ENCODE measurements at regions not wholly inside any gene's neighbourhood (a gene's known extent, or its start where the extent isn't known, plus 50 kb on each side); places are given as distances from the start of the nearest gene placed in this dataset.

DNA sequence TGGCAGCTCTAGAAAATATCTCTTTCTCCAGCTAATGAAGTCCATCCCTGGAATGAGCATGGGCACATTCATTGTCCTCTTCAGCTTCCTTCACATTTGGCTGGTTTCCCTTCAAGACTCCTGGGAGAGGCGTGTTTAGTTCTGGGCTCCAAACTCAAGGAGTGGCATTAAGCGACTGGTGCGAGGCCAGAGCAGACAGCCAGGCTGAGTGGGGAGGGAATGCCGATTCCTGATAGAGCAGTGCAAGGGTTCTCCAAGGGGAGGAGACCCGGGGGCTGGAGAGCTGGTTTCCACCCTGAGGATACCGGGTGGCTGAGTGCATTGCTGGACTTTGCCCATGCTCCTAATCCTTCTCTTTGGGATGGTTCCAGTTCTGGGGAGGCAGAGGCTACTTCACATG is 372.1 kb downstream of the RPS24 start:
- H3K27me3 ChIP-seq = no peaks in the 10 kb centered on the region
- no peak for DNase-seq
- H3K36me3 ChIP-seq = no peaks in the 10 kb centered on the region; the same call in 1 of the 2 replicates
- TF ChIP-seq, protein P1, sequence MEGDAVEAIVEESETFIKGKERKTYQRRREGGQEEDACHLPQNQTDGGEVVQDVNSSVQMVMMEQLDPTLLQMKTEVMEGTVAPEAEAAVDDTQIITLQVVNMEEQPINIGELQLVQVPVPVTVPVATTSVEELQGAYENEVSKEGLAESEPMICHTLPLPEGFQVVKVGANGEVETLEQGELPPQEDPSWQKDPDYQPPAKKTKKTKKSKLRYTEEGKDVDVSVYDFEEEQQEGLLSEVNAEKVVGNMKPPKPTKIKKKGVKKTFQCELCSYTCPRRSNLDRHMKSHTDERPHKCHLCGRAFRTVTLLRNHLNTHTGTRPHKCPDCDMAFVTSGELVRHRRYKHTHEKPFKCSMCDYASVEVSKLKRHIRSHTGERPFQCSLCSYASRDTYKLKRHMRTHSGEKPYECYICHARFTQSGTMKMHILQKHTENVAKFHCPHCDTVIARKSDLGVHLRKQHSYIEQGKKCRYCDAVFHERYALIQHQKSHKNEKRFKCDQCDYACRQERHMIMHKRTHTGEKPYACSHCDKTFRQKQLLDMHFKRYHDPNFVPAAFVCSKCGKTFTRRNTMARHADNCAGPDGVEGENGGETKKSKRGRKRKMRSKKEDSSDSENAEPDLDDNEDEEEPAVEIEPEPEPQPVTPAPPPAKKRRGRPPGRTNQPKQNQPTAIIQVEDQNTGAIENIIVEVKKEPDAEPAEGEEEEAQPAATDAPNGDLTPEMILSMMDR (IDR thresholded peaks at IDR 0.05; ENCODE audit: low read depth, low read length) = no peak
- no peak overlapping the region for H3K4me3 ChIP-seq (ENCODE audit: low read depth, low read length)
- H3K9me3 ChIP-seq = no peaks in the 10 kb centered on the region
- H3K4me1 ChIP-seq = peaks cover 25% of the 10 kb centered on the region

DNA sequence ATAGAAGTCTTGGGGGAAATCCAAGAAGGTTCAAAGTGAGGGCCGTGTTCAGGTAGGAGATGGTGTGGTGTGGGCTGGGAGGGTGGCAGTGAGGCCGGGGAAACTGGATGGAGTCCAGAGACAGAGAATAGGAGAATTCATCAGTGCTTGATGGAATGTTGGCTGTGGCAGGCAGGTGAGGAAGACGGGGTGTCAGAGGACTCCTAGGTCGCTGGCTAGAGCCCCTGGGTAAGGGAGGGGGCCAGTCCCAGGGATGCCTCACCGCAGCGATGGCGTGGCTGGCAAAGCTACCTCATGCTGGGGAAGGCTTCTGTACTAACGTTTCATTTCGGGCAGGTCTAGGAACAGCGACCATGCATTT is 373.0 kb downstream of the RPS24 start:
- TF ChIP-seq, protein P1 (IDR thresholded peaks at IDR 0.05; ENCODE audit: low read depth, low read length) = no peak
- Histone ChIP-seq H3K4me1 (peaks cover 25% of the 10 kb centered on the region), H3K9me3 (no peaks in the 10 kb centered on the region), H3K4me3 (ENCODE audit: low read depth, low read length) (peak overlapping the region; percentile 70), H3K36me3 (no peaks in the 10 kb centered on the region; the same call in 1 of the 2 replicates), H3K27me3 (no peaks in the 10 kb centered on the region)
- no peak for DNase-seq

DNA sequence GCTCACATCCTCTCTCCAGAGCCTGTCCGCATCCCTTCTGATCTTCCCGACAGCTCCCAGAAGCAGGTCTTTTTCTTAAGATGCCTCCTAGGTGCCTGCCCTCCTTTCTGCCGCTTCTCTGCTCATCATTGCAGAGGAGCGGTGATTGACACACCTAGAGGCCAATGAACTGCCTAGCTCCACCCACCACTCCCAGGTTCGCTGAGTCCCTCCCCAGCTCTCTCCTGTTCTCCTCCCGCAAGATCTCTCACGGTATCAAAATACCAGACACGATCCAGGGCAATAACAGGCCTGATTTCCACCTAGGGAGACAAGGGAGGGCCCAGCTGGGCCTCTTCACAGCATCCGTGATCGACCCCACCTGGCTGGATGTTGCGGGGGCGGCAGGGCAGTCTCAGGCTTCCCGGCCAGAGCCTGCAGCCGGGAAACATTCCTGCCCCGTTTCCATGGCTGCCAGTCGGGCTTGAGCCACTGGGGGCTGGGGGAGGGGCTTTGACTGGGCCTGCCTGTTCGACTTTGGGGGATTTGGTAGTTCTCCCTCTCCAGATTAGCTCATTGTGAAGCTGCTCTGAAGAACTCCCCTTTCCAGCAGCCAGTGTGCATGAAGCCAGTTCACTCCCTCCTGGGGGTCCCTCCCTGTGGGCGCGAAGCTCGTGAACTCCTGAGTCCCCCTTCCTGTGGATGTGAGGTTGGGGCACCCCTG is 373.5 kb downstream of the RPS24 start:
- Histone ChIP-seq H3K4me1 (peaks cover 25% of the 10 kb centered on the region), H3K36me3 (no peaks in the 10 kb centered on the region; the same call in 1 of the 2 replicates), H3K4me3 (ENCODE audit: low read depth, low read length) (peak overlapping the region; percentile 70), H3K27me3 (no peaks in the 10 kb centered on the region), H3K9me3 (no peaks in the 10 kb centered on the region)
- peak; percentile 87 for DNase-seq
- TF ChIP-seq, protein P1 (IDR thresholded peaks at IDR 0.05; ENCODE audit: low read depth, low read length) = no peak

DNA sequence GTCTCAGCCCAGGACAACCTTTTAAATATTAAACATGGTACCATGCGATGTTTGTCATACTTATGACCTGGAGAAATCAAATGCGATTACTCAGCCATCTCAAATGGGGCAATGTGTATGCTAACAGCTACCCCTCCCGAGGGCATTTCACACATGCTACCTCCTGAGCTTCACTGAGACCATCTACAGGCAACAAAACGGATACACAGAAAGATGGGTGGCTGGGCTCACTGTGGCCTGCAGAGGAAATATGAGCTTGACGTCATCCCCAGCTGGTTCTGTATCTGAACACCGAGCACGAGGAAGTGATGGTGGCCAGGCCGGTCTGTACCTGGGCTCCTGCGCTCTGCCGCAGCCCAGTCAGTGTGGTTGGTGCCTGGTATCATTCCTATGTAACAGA is 374.3 kb downstream of the RPS24 start:
- DNase-seq = no peak
- no peaks in the 10 kb centered on the region for H3K27me3 ChIP-seq
- H3K36me3 ChIP-seq = no peaks in the 10 kb centered on the region; the same call in 1 of the 2 replicates
- H3K4me3 ChIP-seq (ENCODE audit: low read depth, low read length) = no peak overlapping the region
- no peaks in the 10 kb centered on the region for H3K9me3 ChIP-seq
- TF ChIP-seq, protein P1 (IDR thresholded peaks at IDR 0.05; ENCODE audit: low read depth, low read length) = no peak
- peaks cover 25% of the 10 kb centered on the region for H3K4me1 ChIP-seq

DNA sequence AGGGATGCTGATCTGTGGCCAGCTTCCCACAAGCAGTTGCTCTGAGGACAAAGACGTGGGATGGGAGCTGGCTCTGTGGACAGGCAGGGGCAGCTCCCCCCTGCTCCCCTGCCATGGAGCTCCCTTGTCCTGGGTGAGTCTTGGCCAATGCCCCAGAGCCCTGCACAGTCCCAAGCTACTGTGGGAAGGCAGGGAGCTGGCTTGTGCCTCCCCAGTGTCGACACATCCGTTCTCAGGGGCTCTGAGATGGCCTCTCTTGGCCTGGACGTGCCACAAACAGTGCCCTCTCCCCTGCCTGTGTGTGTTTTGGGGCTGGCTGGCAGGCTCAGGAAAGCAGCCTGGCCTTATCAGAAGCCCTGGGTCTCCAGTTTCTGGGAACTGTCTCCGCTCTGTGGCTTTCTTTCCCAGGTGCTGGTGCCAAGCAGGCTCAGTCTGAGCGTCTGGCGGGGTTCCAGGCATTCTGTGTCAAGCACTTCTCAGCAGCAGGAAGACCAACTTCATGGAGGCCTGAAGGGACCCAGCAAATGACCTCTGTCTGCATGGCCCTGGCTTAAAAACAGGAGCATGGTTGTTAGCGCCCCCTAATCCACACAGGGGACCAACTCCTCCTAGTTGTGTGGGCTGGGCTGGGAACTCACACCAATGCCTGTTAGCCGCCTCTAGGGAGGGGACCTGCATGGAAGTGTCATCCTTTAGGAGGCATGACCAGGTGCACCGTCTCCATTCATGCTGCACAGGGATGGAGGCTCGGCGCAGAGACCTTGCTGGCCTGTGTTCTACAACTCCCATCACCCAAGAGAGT is 375.2 kb downstream of the RPS24 start:
- peaks cover 25% of the 10 kb centered on the region for H3K4me1 ChIP-seq
- H3K4me3 ChIP-seq (ENCODE audit: low read depth, low read length) = no peak overlapping the region
- TF ChIP-seq, protein P1 (IDR thresholded peaks at IDR 0.05; ENCODE audit: low read depth, low read length) = 0 out of 2 replicates have a peak, but pooled peaks have one; percentile 10
- H3K36me3 ChIP-seq = no peaks in the 10 kb centered on the region; the same call in 1 of the 2 replicates
- DNase-seq = peak; percentile 86
- no peaks in the 10 kb centered on the region for H3K9me3 ChIP-seq
- H3K27me3 ChIP-seq = no peaks in the 10 kb centered on the region
